Skeletal muscle tissue (tissue), 3 donors: ENCODE measurements at regions not wholly inside any gene's neighbourhood (a gene's known extent, or its start where the extent isn't known, plus 50 kb on each side); places are given as distances from the start of the nearest gene placed in this dataset.
"Not testable (repeated sequence)": the region's sequence is repeated elsewhere in the genome, so short reads cannot be mapped to it uniquely, and the experiment has no call there.

ENCODE experiments used
- H3K27ac ChIP-seq: one replicate; pipeline ENCODE4 v1.7.0; 2013; ENCODE audit warnings: mild to moderate bottlenecking, low read depth, low read length, inconsistent platforms
- H3K27me3 ChIP-seq, 3 donors: one replicate each; pipeline ENCODE4 v1.7.0; 2013; ENCODE audit warnings: low read length in 3 of 3; ENCODE audit not compliant: control insufficient read depth in 3 of 3, insufficient read depth in 3 of 3
- H3K36me3 ChIP-seq, 3 donors: one replicate each; pipeline ENCODE4 v1.7.0; 2013; ENCODE audit warnings: low read length in 3 of 3; ENCODE audit not compliant: control insufficient read depth in 3 of 3, insufficient read depth in 3 of 3
- H3K4me1 ChIP-seq, 3 donors: one replicate each; pipeline ENCODE4 v1.7.0; 2013; ENCODE audit warnings: low read length in 3 of 3, mild to moderate bottlenecking in 3 of 3; ENCODE audit not compliant: control insufficient read depth in 3 of 3, insufficient read depth in 3 of 3
- H3K4me3 ChIP-seq, 3 donors: one replicate each; pipeline ENCODE4 v1.7.0; 2013; ENCODE audit warnings: low read length in 3 of 3
- H3K9ac ChIP-seq, 3 donors: one replicate each; pipeline ENCODE4 v1.7.0; 2013; ENCODE audit warnings: low read length in 3 of 3, mild to moderate bottlenecking in 3 of 3, moderate library complexity in 2 of 3, low read depth in 1 of 3
- H3K9me3 ChIP-seq, 3 donors: one replicate each; pipeline ENCODE4 v1.7.0; 2013; ENCODE audit warnings: low read length in 3 of 3; ENCODE audit not compliant: control insufficient read depth in 3 of 3
- donor health status: Osteomylitis.

DNA sequence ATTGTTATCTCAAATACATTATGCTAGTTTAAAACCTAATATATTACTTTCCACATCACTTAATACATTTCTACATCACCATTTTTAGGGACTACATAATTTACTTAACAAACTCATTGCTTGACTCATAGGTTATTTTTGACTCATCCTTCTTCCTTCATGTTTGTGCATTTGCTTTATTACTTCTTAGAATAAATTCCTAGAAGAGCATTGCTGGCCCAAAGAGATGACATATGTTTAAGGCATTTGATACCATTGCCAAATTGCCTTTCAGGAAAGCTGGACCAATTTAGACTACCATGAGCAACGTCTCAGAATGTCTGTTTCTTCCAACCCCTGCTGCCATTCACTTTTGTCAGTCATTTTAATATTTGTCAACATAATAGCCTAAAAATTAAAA, 905.8 kb downstream of the IGSF11 start:
- no peaks in the 10 kb centered on the region for H3K9me3 ChIP-seq
- no peak overlapping the region for H3K9ac ChIP-seq
- H3K27me3 ChIP-seq = no peaks in the 10 kb centered on the region
- no peaks in the 10 kb centered on the region for H3K36me3 ChIP-seq
- H3K4me3 ChIP-seq = no peak overlapping the region
- no peak overlapping the region for H3K27ac ChIP-seq
- no peaks in the 10 kb centered on the region for H3K4me1 ChIP-seq

GRCh38 chr3:118137778-118138177, 896.9 kb downstream of the IGSF11 start:
- H3K9ac ChIP-seq = no peak overlapping the region
- no peaks in the 10 kb centered on the region for H3K9me3 ChIP-seq
- no peak overlapping the region for H3K27ac ChIP-seq
- H3K36me3 ChIP-seq = no peaks in the 10 kb centered on the region
- no peak overlapping the region for H3K4me3 ChIP-seq
- no peaks in the 10 kb centered on the region for H3K27me3 ChIP-seq
- H3K4me1 ChIP-seq = no peaks in the 10 kb centered on the region

DNA sequence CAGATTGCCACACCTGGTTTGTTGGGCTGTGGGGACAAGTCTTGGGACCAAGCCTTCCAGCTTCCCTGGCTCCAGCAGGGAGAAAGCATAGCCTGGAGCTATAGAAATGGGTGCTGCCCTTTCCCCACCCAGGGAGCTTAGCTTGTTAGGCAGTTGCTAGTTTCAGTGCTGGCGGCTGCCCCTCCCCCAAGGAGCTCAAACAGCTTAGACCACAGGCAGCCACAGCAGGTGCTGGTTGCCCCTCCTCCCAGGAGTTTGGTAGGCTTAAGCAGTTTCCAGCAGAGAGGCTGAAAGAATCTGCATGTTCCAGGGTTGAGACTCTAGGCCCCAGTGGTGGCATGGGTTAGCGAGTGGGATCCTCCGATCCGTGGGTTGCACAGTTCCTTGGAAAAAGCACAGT, 889.7 kb downstream of the IGSF11 start:
- Histone ChIP-seq H3K9me3 (peaks cover 0 to 4% (median 0%) of the 10 kb centered on the region in 3 donors), H3K9ac (no peak overlapping the region), H3K27ac (no peak overlapping the region), H3K4me1 (no peaks in the 10 kb centered on the region), H3K27me3 (no peaks in the 10 kb centered on the region), H3K36me3 (no peaks in the 10 kb centered on the region), H3K4me3 (no peak overlapping the region)

GRCh38 chr3:118146658-118147375, 887.8 kb downstream of the IGSF11 start:
- Histone ChIP-seq H3K27ac (no peak overlapping the region), H3K36me3 (no peaks in the 10 kb centered on the region), H3K4me3 (no peak overlapping the region), H3K4me1 (no peaks in the 10 kb centered on the region), H3K9me3 (peaks cover 0 to 4% (median 0%) of the 10 kb centered on the region in 3 donors), H3K9ac (no peak overlapping the region), H3K27me3 (no peaks in the 10 kb centered on the region)

DNA sequence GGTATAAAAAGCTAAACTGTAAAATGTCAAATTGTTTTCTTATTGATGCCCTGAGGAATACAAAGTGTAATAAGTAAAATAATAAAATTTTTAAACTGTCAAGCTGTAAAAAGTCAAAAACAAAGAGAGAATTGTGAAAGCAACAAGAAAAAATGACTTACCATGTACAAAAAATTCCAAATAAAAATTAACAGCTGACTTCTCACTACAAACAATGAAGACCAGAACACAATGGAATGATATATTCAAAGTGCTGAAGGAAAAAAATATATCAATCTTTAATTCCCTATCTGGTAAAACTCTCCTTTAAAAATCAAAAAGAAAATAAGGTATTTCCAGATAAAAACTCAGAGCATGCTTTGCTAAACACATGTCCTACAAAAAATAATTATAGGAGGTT, 883.5 kb downstream of the IGSF11 start:
- Histone ChIP-seq H3K9me3 (no peaks in the 10 kb centered on the region), H3K9ac (no peak overlapping the region), H3K27ac (no peak overlapping the region), H3K4me1 (no peaks in the 10 kb centered on the region), H3K4me3 (no peak overlapping the region), H3K36me3 (no peaks in the 10 kb centered on the region), H3K27me3 (no peaks in the 10 kb centered on the region)

GRCh38 chr3:118162627-118163588, 871.7 kb downstream of the IGSF11 start:
- not testable (repeated sequence) for H3K27me3 ChIP-seq, H3K27ac ChIP-seq, H3K9me3 ChIP-seq, H3K9ac ChIP-seq, H3K4me1 ChIP-seq, H3K4me3 ChIP-seq, H3K36me3 ChIP-seq

GRCh38 chr3:118165413-118165812, 869.2 kb downstream of the IGSF11 start:
- Histone ChIP-seq H3K9me3 (no peaks in the 10 kb centered on the region), H3K4me3 (no peak overlapping the region), H3K36me3 (no peaks in the 10 kb centered on the region), H3K27ac (no peak overlapping the region), H3K9ac (no peak overlapping the region), H3K4me1 (no peaks in the 10 kb centered on the region), H3K27me3 (no peaks in the 10 kb centered on the region)

DNA sequence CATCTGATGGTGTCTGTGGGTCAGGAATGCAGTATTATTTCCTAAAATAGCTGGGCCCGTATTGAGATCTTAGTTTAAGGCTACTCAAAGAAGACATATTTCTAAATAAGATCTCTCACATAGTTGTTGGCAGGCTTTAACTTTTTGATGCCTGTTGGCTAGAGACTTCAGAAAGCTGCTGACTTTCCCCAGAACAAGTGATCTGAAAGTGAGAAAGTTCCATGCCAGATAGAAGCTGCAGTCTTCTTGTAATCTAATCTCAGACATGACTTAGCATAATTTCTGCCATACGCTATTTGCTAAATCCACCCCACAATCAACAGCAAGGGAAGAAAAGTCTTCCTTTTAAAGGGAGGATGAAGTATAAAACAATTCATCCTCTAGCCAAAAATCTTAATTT, 867.1 kb downstream of the IGSF11 start:
- Histone ChIP-seq H3K4me3 (no peak overlapping the region), H3K4me1 (no peaks in the 10 kb centered on the region), H3K27ac (no peak overlapping the region), H3K36me3 (no peaks in the 10 kb centered on the region), H3K27me3 (no peaks in the 10 kb centered on the region), H3K9ac (no peak overlapping the region), H3K9me3 (no peaks in the 10 kb centered on the region)

- H3K9ac ChIP-seq = no peak overlapping the region
- H3K9me3 ChIP-seq = no peaks in the 10 kb centered on the region
- H3K4me1 ChIP-seq = no peaks in the 10 kb centered on the region
- H3K4me3 ChIP-seq = no peak overlapping the region
- H3K27me3 ChIP-seq = no peaks in the 10 kb centered on the region
- no peak overlapping the region for H3K27ac ChIP-seq
- no peaks in the 10 kb centered on the region for H3K36me3 ChIP-seq
Measured at GRCh38 chr3:118168175-118168574, 866.5 kb downstream of the IGSF11 start.

DNA sequence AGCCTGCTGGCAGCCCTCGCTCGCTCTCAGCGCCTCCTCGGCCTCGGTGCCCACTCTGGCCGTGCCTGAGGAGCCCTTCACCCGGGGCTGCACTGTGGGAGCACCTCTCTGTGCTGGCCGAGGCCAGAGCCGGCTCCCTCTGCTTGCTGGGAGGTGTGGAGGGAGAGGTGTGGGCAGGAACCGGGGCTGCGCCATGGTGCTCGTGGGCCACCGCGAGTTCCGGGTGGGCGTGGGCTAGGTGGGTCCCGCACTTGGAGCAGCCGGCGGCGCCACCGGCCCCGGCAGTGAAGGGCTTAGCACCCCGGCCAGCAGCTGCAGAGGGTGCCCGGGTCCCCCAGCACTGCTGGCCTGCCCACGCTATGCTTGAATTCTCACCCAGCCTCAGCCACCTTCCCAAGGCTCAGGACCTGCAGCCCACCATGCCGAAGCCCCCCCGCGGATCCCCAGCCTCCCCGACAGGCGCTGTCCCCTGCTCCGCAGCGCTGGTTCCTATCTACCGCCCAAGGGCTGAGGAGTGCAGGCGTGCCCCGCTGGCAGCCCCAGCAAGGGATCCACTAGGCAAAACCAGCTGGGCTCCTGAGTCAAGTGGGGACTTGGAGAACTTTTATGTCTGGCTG, 863.3 kb downstream of the IGSF11 start:
- H3K27me3 ChIP-seq = no peaks in the 10 kb centered on the region
- H3K9ac ChIP-seq = no peak overlapping the region
- H3K4me3 ChIP-seq = no peak overlapping the region
- H3K4me1 ChIP-seq = no peaks in the 10 kb centered on the region
- no peaks in the 10 kb centered on the region for H3K36me3 ChIP-seq
- no peak overlapping the region for H3K27ac ChIP-seq
- H3K9me3 ChIP-seq = no peaks in the 10 kb centered on the region
